Fibroblast of mammary gland (primary cell): ENCODE measurements at regions not wholly inside any gene's neighbourhood (a gene's known extent, or its start where the extent isn't known, plus 50 kb on each side); places are given as distances from the start of the nearest gene placed in this dataset.

ENCODE experiments used
- DNase-seq: peaks from one replicate; pipeline ENCODE4 v3.0.0-alpha.2; 2010; ENCODE audit warnings: low read depth
- H3K4me3 ChIP-seq: 2 replicates; pipeline ENCODE4 v1.5.1; 2011; ENCODE audit warnings: low read depth, mild to moderate bottlenecking, low read length, moderate library complexity; ENCODE audit not compliant: control insufficient read depth
- CTCF ChIP-seq: conservative IDR thresholded peaks from 2 replicates; pipeline ENCODE4 v1.5.1; 2011; ENCODE audit warnings: low read depth, low read length, inconsistent platforms; ENCODE audit not compliant: control insufficient read depth, insufficient read depth

GRCh38 chr11:90512846-90513245 lies 290.0 kb upstream of the CHORDC1 start:
- no peak for TF ChIP-seq CTCF
- no peak for DNase-seq
- H3K4me3 ChIP-seq = no peak overlapping the region

- no peak for TF ChIP-seq CTCF
- no peak overlapping the region for H3K4me3 ChIP-seq
- DNase-seq = no peak
These were observed 288.0 kb upstream of the CHORDC1 start for GRCh38 chr11:90510839-90511238.

GRCh38 chr11:90500922-90501568 lies 278.2 kb upstream of the CHORDC1 start:
- no peak for DNase-seq
- no peak overlapping the region for H3K4me3 ChIP-seq
- no peak for TF ChIP-seq CTCF

GRCh38 chr11:90496722-90497121 lies 273.9 kb upstream of the CHORDC1 start:
- no peak for TF ChIP-seq CTCF

GRCh38 chr11:90493379-90493778 lies 270.5 kb upstream of the CHORDC1 start:
- no peak for TF ChIP-seq CTCF
- H3K4me3 ChIP-seq = no peak overlapping the region
- no peak for DNase-seq

More at GRCh38 chr11:90496722-90497121, 273.9 kb upstream of the CHORDC1 start:
- no peak overlapping the region for H3K4me3 ChIP-seq
- no peak for DNase-seq

GRCh38 chr11:90491466-90491865 lies 268.6 kb upstream of the CHORDC1 start:
- H3K4me3 ChIP-seq = no peak overlapping the region
- no peak for TF ChIP-seq CTCF
- no peak for DNase-seq
